ENCODE measurements at regions not wholly inside any gene's neighbourhood (a gene's known extent, or its start where the extent isn't known, plus 50 kb on each side); places are given as distances from the start of the nearest gene placed in this dataset.

DNA sequence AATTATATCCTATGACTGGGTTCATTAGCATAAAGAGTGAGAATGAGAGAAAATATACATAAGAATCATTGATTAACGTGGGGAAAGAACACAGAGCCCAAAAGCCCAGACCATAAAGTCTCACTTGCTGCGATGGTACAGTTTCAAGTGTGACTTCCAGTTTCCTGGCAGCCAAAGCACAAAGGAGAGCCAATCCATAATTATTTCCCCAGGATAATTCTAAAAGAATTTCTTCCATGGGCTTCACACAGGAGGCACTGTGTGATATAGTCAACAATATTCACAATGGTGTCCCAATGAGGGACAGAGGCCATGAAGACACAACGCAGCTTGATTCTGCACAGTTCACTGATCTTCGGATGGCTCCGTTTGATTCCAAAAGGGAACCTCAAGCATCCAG lies 321.6 kb downstream of the PLPP3 start (continued):
- TF ChIP-seq BCLAF1 (IDR thresholded peaks at IDR 0.05) (no peak), GATAD2B (conservative IDR thresholded peaks at IDR 0.05; ENCODE audit: low read depth) (no peak), NFYA (IDR thresholded peaks at IDR 0.05; ENCODE audit: borderline replicate concordance, low read depth, low read length) (no peak), ZNF622 (IDR thresholded peaks at IDR 0.05) (no peak), NR2F1 (conservative IDR thresholded peaks at IDR 0.05) (no peak), RAD21 (IDR thresholded peaks at IDR 0.05; ENCODE audit: insufficient read depth, low read depth, low read length) (no peak), FOXM1 (IDR thresholded peaks at IDR 0.05; ENCODE audit: low read depth, low read length) (no peak), E2F4 (IDR thresholded peaks at IDR 0.05; ENCODE audit: low read depth, low read length) (no peak), RCOR1 (conservative IDR thresholded peaks at IDR 0.05; ENCODE audit: low read depth, low read length) (no peak)
- TF ChIP-seq, protein P1, sequence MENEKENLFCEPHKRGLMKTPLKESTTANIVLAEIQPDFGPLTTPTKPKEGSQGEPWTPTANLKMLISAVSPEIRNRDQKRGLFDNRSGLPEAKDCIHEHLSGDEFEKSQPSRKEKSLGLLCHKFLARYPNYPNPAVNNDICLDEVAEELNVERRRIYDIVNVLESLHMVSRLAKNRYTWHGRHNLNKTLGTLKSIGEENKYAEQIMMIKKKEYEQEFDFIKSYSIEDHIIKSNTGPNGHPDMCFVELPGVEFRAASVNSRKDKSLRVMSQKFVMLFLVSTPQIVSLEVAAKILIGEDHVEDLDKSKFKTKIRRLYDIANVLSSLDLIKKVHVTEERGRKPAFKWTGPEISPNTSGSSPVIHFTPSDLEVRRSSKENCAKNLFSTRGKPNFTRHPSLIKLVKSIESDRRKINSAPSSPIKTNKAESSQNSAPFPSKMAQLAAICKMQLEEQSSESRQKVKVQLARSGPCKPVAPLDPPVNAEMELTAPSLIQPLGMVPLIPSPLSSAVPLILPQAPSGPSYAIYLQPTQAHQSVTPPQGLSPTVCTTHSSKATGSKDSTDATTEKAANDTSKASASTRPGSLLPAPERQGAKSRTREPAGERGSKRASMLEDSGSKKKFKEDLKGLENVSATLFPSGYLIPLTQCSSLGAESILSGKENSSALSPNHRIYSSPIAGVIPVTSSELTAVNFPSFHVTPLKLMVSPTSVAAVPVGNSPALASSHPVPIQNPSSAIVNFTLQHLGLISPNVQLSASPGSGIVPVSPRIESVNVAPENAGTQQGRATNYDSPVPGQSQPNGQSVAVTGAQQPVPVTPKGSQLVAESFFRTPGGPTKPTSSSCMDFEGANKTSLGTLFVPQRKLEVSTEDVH (IDR thresholded peaks at IDR 0.05; ENCODE audit: low read depth, partially characterized antibody): no peak
